ENCODE measurements at regions not wholly inside any gene's neighbourhood (a gene's known extent, or its start where the extent isn't known, plus 50 kb on each side); places are given as distances from the start of the nearest gene placed in this dataset.
"Not testable (repeated sequence)": the region's sequence is repeated elsewhere in the genome, so short reads cannot be mapped to it uniquely, and the experiment has no call there.

- Mint-ChIP-seq H3K4me1 (no peaks in the 10 kb centered on the region), H3K27me3 (peaks cover 3% of the 10 kb centered on the region), H3K36me3 (ENCODE audit: low read depth) (no peaks in the 10 kb centered on the region), H3K9me3 (no peaks in the 10 kb centered on the region), H3K4me3 (no peak overlapping the region), H3K27ac (no peak overlapping the region)
- ATAC-seq (replicated peaks): no peak
Measured at GRCh38 chr6:165769401-165769800, 106.4 kb upstream of the PDE10A start.

GRCh38 chr6:165768961-165769360 is 105.9 kb upstream of the PDE10A start:
- no peaks in the 10 kb centered on the region for H3K9me3 Mint-ChIP-seq
- H3K27me3 Mint-ChIP-seq: peaks cover 3% of the 10 kb centered on the region
- H3K27ac Mint-ChIP-seq: no peak overlapping the region
- no peaks in the 10 kb centered on the region for H3K36me3 Mint-ChIP-seq (ENCODE audit: low read depth)
- no peaks in the 10 kb centered on the region for H3K4me1 Mint-ChIP-seq
- ATAC-seq (replicated peaks): no peak
- H3K4me3 Mint-ChIP-seq: no peak overlapping the region

GRCh38 chr6:165767228-165767627 is 104.2 kb upstream of the PDE10A start:
- H3K4me3 Mint-ChIP-seq: no peak overlapping the region
- H3K4me1 Mint-ChIP-seq: no peaks in the 10 kb centered on the region
- no peak for ATAC-seq (replicated peaks)
- no peaks in the 10 kb centered on the region for H3K36me3 Mint-ChIP-seq (ENCODE audit: low read depth)
- no peak overlapping the region for H3K27ac Mint-ChIP-seq
- H3K27me3 Mint-ChIP-seq: peaks cover 3% of the 10 kb centered on the region
- H3K9me3 Mint-ChIP-seq: peaks cover under 1% of the 10 kb centered on the region

- no peak overlapping the region for H3K27ac Mint-ChIP-seq
- H3K4me1 Mint-ChIP-seq: no peaks in the 10 kb centered on the region
- ATAC-seq (replicated peaks): no peak
- no peak overlapping the region for H3K4me3 Mint-ChIP-seq
- H3K9me3 Mint-ChIP-seq: peaks cover 4% of the 10 kb centered on the region
- H3K36me3 Mint-ChIP-seq (ENCODE audit: low read depth): no peaks in the 10 kb centered on the region
- peaks cover 3% of the 10 kb centered on the region for H3K27me3 Mint-ChIP-seq
Measured at GRCh38 chr6:165766457-165766856, 103.4 kb upstream of the PDE10A start.

GRCh38 chr6:165766026-165766425 is 103.0 kb upstream of the PDE10A start:
- no peaks in the 10 kb centered on the region for H3K4me1 Mint-ChIP-seq
- no peaks in the 10 kb centered on the region for H3K36me3 Mint-ChIP-seq (ENCODE audit: low read depth)
- H3K4me3 Mint-ChIP-seq: no peak overlapping the region
- no peak for ATAC-seq (replicated peaks)
- H3K27me3 Mint-ChIP-seq: peaks cover 3% of the 10 kb centered on the region
- H3K9me3 Mint-ChIP-seq: peaks cover 4% of the 10 kb centered on the region
- H3K27ac Mint-ChIP-seq: no peak overlapping the region

- H3K27me3 Mint-ChIP-seq; H3K4me3 Mint-ChIP-seq; H3K27ac Mint-ChIP-seq; ATAC-seq (replicated peaks); H3K36me3 Mint-ChIP-seq (ENCODE audit: low read depth); H3K9me3 Mint-ChIP-seq; H3K4me1 Mint-ChIP-seq: not testable (repeated sequence)
Measured at GRCh38 chr6:165765256-165765655, 102.2 kb upstream of the PDE10A start.

GRCh38 chr6:165762876-165763275 is 99.8 kb upstream of the PDE10A start:
- no peak for ATAC-seq (replicated peaks)
- H3K36me3 Mint-ChIP-seq (ENCODE audit: low read depth): no peaks in the 10 kb centered on the region
- H3K27me3 Mint-ChIP-seq: no peaks in the 10 kb centered on the region
- peaks cover 4% of the 10 kb centered on the region for H3K9me3 Mint-ChIP-seq
- no peaks in the 10 kb centered on the region for H3K4me1 Mint-ChIP-seq
- no peak overlapping the region for H3K4me3 Mint-ChIP-seq
- no peak overlapping the region for H3K27ac Mint-ChIP-seq

- no peak for ATAC-seq (replicated peaks)
Measured at GRCh38 chr6:165762125-165762524, 99.1 kb upstream of the PDE10A start.

GRCh38 chr6:165760803-165761185 is 97.8 kb upstream of the PDE10A start:
- peaks cover 4% of the 10 kb centered on the region for H3K9me3 Mint-ChIP-seq
- no peaks in the 10 kb centered on the region for H3K4me1 Mint-ChIP-seq
- no peaks in the 10 kb centered on the region for H3K36me3 Mint-ChIP-seq (ENCODE audit: low read depth)
- no peak overlapping the region for H3K4me3 Mint-ChIP-seq
- no peak overlapping the region for H3K27ac Mint-ChIP-seq
- no peak for ATAC-seq (replicated peaks)
- H3K27me3 Mint-ChIP-seq: no peaks in the 10 kb centered on the region

More at GRCh38 chr6:165762125-165762524, 99.1 kb upstream of the PDE10A start:
- no peak overlapping the region for H3K27ac Mint-ChIP-seq
- no peaks in the 10 kb centered on the region for H3K36me3 Mint-ChIP-seq (ENCODE audit: low read depth)
- no peak overlapping the region for H3K4me3 Mint-ChIP-seq
- no peaks in the 10 kb centered on the region for H3K27me3 Mint-ChIP-seq
- H3K9me3 Mint-ChIP-seq: peaks cover 4% of the 10 kb centered on the region
- no peaks in the 10 kb centered on the region for H3K4me1 Mint-ChIP-seq

- peaks cover 3% of the 10 kb centered on the region for H3K4me1 Mint-ChIP-seq
- no peaks in the 10 kb centered on the region for H3K36me3 Mint-ChIP-seq (ENCODE audit: low read depth)
- no peak for ATAC-seq (replicated peaks)
- peaks cover 4% of the 10 kb centered on the region for H3K9me3 Mint-ChIP-seq
- H3K27ac Mint-ChIP-seq: no peak overlapping the region
- no peak overlapping the region for H3K4me3 Mint-ChIP-seq
- peaks cover 4% of the 10 kb centered on the region for H3K27me3 Mint-ChIP-seq
Measured at GRCh38 chr6:165760126-165760802, 97.2 kb upstream of the PDE10A start.

- H3K4me3 Mint-ChIP-seq: no peak overlapping the region
- ATAC-seq (replicated peaks): no peak
- no peak overlapping the region for H3K27ac Mint-ChIP-seq
- peaks cover 4% of the 10 kb centered on the region for H3K4me1 Mint-ChIP-seq
- H3K36me3 Mint-ChIP-seq (ENCODE audit: low read depth): no peaks in the 10 kb centered on the region
- peaks cover 4% of the 10 kb centered on the region for H3K9me3 Mint-ChIP-seq
- H3K27me3 Mint-ChIP-seq: peaks cover 5% of the 10 kb centered on the region
Measured at GRCh38 chr6:165758441-165758840, 95.4 kb upstream of the PDE10A start.

- Mint-ChIP-seq H3K4me1 (peaks cover 4% of the 10 kb centered on the region), H3K27ac (no peak overlapping the region), H3K36me3 (ENCODE audit: low read depth) (no peaks in the 10 kb centered on the region), H3K4me3 (no peak overlapping the region), H3K27me3 (peaks cover 5% of the 10 kb centered on the region), H3K9me3 (no peaks in the 10 kb centered on the region)
- no peak for ATAC-seq (replicated peaks)
Measured at GRCh38 chr6:165755583-165755982, 92.5 kb upstream of the PDE10A start.

GRCh38 chr6:165753506-165753905 is 90.5 kb upstream of the PDE10A start:
- H3K4me1 Mint-ChIP-seq: peaks cover 4% of the 10 kb centered on the region

GRCh38 chr6:165752451-165752850 is 89.4 kb upstream of the PDE10A start:
- peaks cover 8% of the 10 kb centered on the region for H3K9me3 Mint-ChIP-seq
- no peaks in the 10 kb centered on the region for H3K36me3 Mint-ChIP-seq (ENCODE audit: low read depth)
- H3K4me3 Mint-ChIP-seq: no peak overlapping the region
- no peak for ATAC-seq (replicated peaks)
- peaks cover 4% of the 10 kb centered on the region for H3K4me1 Mint-ChIP-seq
- no peak overlapping the region for H3K27ac Mint-ChIP-seq
- peaks cover 5% of the 10 kb centered on the region for H3K27me3 Mint-ChIP-seq

More at GRCh38 chr6:165753506-165753905, 90.5 kb upstream of the PDE10A start:
- peaks cover 5% of the 10 kb centered on the region for H3K27me3 Mint-ChIP-seq
- no peak overlapping the region for H3K4me3 Mint-ChIP-seq
- peaks cover 8% of the 10 kb centered on the region for H3K9me3 Mint-ChIP-seq
- no peak for ATAC-seq (replicated peaks)
- H3K36me3 Mint-ChIP-seq (ENCODE audit: low read depth): no peaks in the 10 kb centered on the region
- H3K27ac Mint-ChIP-seq: no peak overlapping the region

- H3K27ac Mint-ChIP-seq: no peak overlapping the region
- H3K9me3 Mint-ChIP-seq: peaks cover 8% of the 10 kb centered on the region
- H3K27me3 Mint-ChIP-seq: peaks cover 5% of the 10 kb centered on the region
- peaks cover 4% of the 10 kb centered on the region for H3K4me1 Mint-ChIP-seq
- ATAC-seq (replicated peaks): no peak
- H3K4me3 Mint-ChIP-seq: no peak overlapping the region
- no peaks in the 10 kb centered on the region for H3K36me3 Mint-ChIP-seq (ENCODE audit: low read depth)
Measured at GRCh38 chr6:165751486-165751885, 88.4 kb upstream of the PDE10A start.

GRCh38 chr6:165749163-165749562 is 86.1 kb upstream of the PDE10A start:
- Mint-ChIP-seq H3K27me3 (no peaks in the 10 kb centered on the region), H3K27ac (no peak overlapping the region)

More at GRCh38 chr6:165749163-165749562, 86.1 kb upstream of the PDE10A start:
- Mint-ChIP-seq H3K4me3 (no peak overlapping the region), H3K36me3 (ENCODE audit: low read depth) (no peaks in the 10 kb centered on the region), H3K9me3 (peaks cover 8% of the 10 kb centered on the region), H3K4me1 (no peaks in the 10 kb centered on the region)
- ATAC-seq (replicated peaks): no peak

All from activated T-helper 17 cell treated with anti-CD3 and anti-CD28 coated beads, Interleukin-2, amount 50 U/mL, for 72 hours (primary cell).